CD4-positive, alpha-beta T cell (primary cell): ENCODE measurements at regions not wholly inside any gene's neighbourhood (a gene's known extent, or its start where the extent isn't known, plus 50 kb on each side); places are given as distances from the start of the nearest gene placed in this dataset.
"Not testable (repeated sequence)": the region's sequence is repeated elsewhere in the genome, so short reads cannot be mapped to it uniquely, and the experiment has no call there.

ENCODE experiments used
- ATAC-seq: fragments of 200-7000 bp; cut with Tn5 transposase; one replicate; pipeline ENCODE4 v1.10.0; 2022; ENCODE audit warnings: mild to moderate bottlenecking; ENCODE audit not compliant: poor library complexity
- CTCF ChIA-PET: fragments of 350-600 bp; sonication (Branson Sonifier 250); formaldehyde crosslinking; loops from one replicate; lab custom pipeline; 2021; ENCODE audit warnings: antibody characterized with exemption, inconsistent platforms; lab: Charles Lee
- POLR2A ChIA-PET: fragments of 350-600 bp; sonication (Branson Sonifier 250); formaldehyde crosslinking; loops from one replicate; lab custom pipeline; 2021; ENCODE audit warnings: antibody characterized with exemption, inconsistent platforms; lab: Charles Lee
- DNase-seq, 14 experiments: peaks; one replicate each; pipeline ENCODE4 v3.0.0-alpha.2; 2013 to 2020; ENCODE audit warnings: mixed read lengths in 2 of 14
- H3K27ac ChIP-seq, 2 donors: one replicate each; pipeline versions ENCODE4 v1.5.1 to v1.7.0; 2013; ENCODE audit warnings: low read length in 2 of 2, low read depth in 1 of 2, mild to moderate bottlenecking in 1 of 2
- H3K27me3 ChIP-seq, 2 experiments: 1 replicate in 1 of 2; 2 replicates in 1 of 2; pipeline versions ENCODE4 v1.6.1 to v1.7.0; 2013; ENCODE audit warnings: low read length in 2 of 2, control low read depth in 1 of 2, mild to moderate bottlenecking in 1 of 2, moderate library complexity in 1 of 2; ENCODE audit not compliant: insufficient read depth in 2 of 2, control insufficient read depth in 1 of 2
- H3K36me3 ChIP-seq: one replicate; pipeline ENCODE4 v1.6.1; 2013; ENCODE audit warnings: low read length, control low read depth; ENCODE audit not compliant: insufficient read depth
- H3K4me1 ChIP-seq: one replicate; pipeline ENCODE4 v1.6.1; 2013; ENCODE audit warnings: low read length, control low read depth; ENCODE audit not compliant: insufficient read depth
- H3K4me3 ChIP-seq: one replicate; pipeline ENCODE4 v1.5.1; 2013; ENCODE audit warnings: mild to moderate bottlenecking, low read length, moderate library complexity
- H3K9me3 ChIP-seq, 2 experiments: 1 replicate in 1 of 2; 2 replicates in 1 of 2; pipeline versions ENCODE4 v1.6.1 to v1.7.0; 2013; ENCODE audit warnings: low read length in 2 of 2, mild to moderate bottlenecking in 2 of 2, control low read depth in 1 of 2, moderate library complexity in 1 of 2; ENCODE audit not compliant: control insufficient read depth in 1 of 2, insufficient read depth in 1 of 2
- H3K27ac Mint-ChIP-seq: one replicate; pipeline ENCODE4 v1.8.0; 2020; ENCODE audit warnings: mixed read lengths
- H3K27me3 Mint-ChIP-seq: one replicate; pipeline ENCODE4 v1.8.0; 2021; ENCODE audit warnings: mixed read lengths
- H3K36me3 Mint-ChIP-seq: one replicate; pipeline ENCODE4 v1.8.0; 2021; ENCODE audit warnings: low read depth, mixed read lengths
- H3K4me1 Mint-ChIP-seq: one replicate; pipeline ENCODE4 v1.8.0; 2021; ENCODE audit warnings: low read depth, mixed read lengths
- H3K4me3 Mint-ChIP-seq: one replicate; pipeline ENCODE4 v1.8.0; 2020; ENCODE audit warnings: mild to moderate bottlenecking, mixed read lengths
- H3K9me3 Mint-ChIP-seq: one replicate; pipeline ENCODE4 v1.8.0; 2020; ENCODE audit warnings: mixed read lengths
- CTCF ChIP-seq: fragments of 200-600 bp; IDR thresholded peaks from one replicate; pipeline ENCODE4 v1.8.0; 2022; ENCODE audit warnings: antibody characterized with exemption, mild to moderate bottlenecking
- intact Hi-C, 2 experiments: fragments of 100-400 bp; cut with DNase I in 1 of 2; cut with micrococcal nuclease in 1 of 2; formaldehyde crosslinking; loops; one replicate each; pipeline versions ENCODE4 v1.15.1 to v1.9.0; 2023 to 2025; cut with DNase I, micrococcal nuclease

- CTCF ChIA-PET = no interaction called here
- Histone ChIP-seq H3K4me3 (no peak overlapping the region), H3K27me3 (no peaks in the 10 kb centered on the region), H3K4me1 (no peaks in the 10 kb centered on the region), H3K36me3 (no peaks in the 10 kb centered on the region), H3K9me3 (peaks cover 0 to 6% of the 10 kb centered on the region in 2 experiments), H3K27ac (no peak overlapping the region)
- no peak for TF ChIP-seq CTCF
- Mint-ChIP-seq H3K9me3 (peaks cover 4% of the 10 kb centered on the region), H3K27me3 (peaks cover 10% of the 10 kb centered on the region), H3K4me1 (no peaks in the 10 kb centered on the region), H3K27ac (no peak overlapping the region), H3K4me3 (no peak overlapping the region), H3K36me3 (no peaks in the 10 kb centered on the region)
- POLR2A ChIA-PET = no interaction called here
- DNase-seq (no peak), ATAC-seq (no peak)
- intact Hi-C loops = no loop called here
Measured at GRCh38 chr5:62828742-62829603, 250.4 kb downstream of the LRRC70 start.

DNA sequence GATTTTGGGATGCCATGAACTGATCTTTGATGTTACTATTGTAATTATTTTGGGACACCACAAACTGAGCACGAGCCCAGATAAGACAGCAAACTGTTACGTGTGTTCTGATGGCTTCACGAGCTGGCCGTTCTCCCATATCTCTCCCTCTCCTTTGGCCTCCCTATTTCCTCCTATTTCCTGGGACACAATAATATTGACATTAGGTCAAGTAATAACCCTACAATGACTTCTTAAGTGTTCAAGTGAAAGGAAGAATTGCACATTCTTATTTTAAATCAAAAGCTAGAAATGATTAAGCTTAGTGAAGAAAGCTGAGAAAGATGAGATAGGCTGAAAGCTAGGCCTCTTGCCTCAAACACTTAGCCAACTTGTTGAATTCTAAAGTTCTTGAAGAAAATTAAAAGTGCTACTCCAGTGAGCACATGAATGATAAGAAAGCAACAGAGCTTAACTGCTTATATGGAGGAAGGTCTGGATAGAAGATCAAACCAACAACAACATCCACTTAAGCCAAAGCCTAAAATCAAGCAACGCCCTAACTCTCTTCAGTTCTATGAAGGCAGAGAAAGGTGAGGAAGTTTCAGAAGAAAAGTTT is 247.1 kb downstream of the LRRC70 start:
- Histone ChIP-seq H3K36me3 (no peaks in the 10 kb centered on the region), H3K27ac (no peak overlapping the region), H3K4me1 (no peaks in the 10 kb centered on the region), H3K27me3 (no peaks in the 10 kb centered on the region), H3K9me3 (no peaks in the 10 kb centered on the region), H3K4me3 (no peak overlapping the region)
- peaks cover 5% of the 10 kb centered on the region for H3K9me3 Mint-ChIP-seq
- no peak for ATAC-seq
- H3K27me3 Mint-ChIP-seq = peaks cover 3% of the 10 kb centered on the region
- DNase-seq = no peak
- no peak overlapping the region for H3K27ac Mint-ChIP-seq
- intact Hi-C loops = no loop called here
- CTCF ChIA-PET = no interaction called here
- H3K36me3 Mint-ChIP-seq = no peaks in the 10 kb centered on the region
- no peak for TF ChIP-seq CTCF
- no peak overlapping the region for H3K4me3 Mint-ChIP-seq
- no peaks in the 10 kb centered on the region for H3K4me1 Mint-ChIP-seq
- POLR2A ChIA-PET = no interaction called here

- H3K27ac ChIP-seq = no peak overlapping the region
- no peaks in the 10 kb centered on the region for H3K9me3 ChIP-seq
- Mint-ChIP-seq H3K27ac (no peak overlapping the region), H3K9me3 (peaks cover 3% of the 10 kb centered on the region), H3K4me3 (no peak overlapping the region), H3K36me3 (no peaks in the 10 kb centered on the region), H3K4me1 (no peaks in the 10 kb centered on the region), H3K27me3 (no peaks in the 10 kb centered on the region)
- CTCF ChIA-PET = no interaction called here
- ATAC-seq = no peak
- intact Hi-C loops = no loop called here
- DNase-seq = no peak
- H3K27me3 ChIP-seq = no peaks in the 10 kb centered on the region
- H3K4me3 ChIP-seq = no peak overlapping the region
- H3K4me1 ChIP-seq = no peaks in the 10 kb centered on the region
- TF ChIP-seq CTCF = no peak
- POLR2A ChIA-PET = no interaction called here
- no peaks in the 10 kb centered on the region for H3K36me3 ChIP-seq
Measured at GRCh38 chr5:62824936-62825335, 246.3 kb downstream of the LRRC70 start.

GRCh38 chr5:62817043-62817442 is 238.4 kb downstream of the LRRC70 start:
- H3K4me3 Mint-ChIP-seq, H3K4me1 Mint-ChIP-seq, intact Hi-C loops, H3K36me3 ChIP-seq, H3K27ac ChIP-seq, POLR2A ChIA-PET, DNase-seq, H3K4me1 ChIP-seq, H3K36me3 Mint-ChIP-seq, H3K9me3 ChIP-seq, ATAC-seq, H3K9me3 Mint-ChIP-seq, H3K4me3 ChIP-seq, H3K27ac Mint-ChIP-seq, H3K27me3 ChIP-seq, CTCF ChIA-PET: not testable (repeated sequence)
- peaks cover 20% of the 10 kb centered on the region for H3K27me3 Mint-ChIP-seq
